Activated T-helper 1 cell treated with anti-CD3 and anti-CD28 coated beads, Interleukin-12 subunit alpha, Interleukin-12 subunit beta, Interleukin-2, Interleukin-4 antibody, amounts not matched to agents 30 ng/mL and 10 ng/mL and 1 ng/mL, durations not matched to agents 14 hours and 24 hours and 36 hours (primary cell): ENCODE measurements at regions not wholly inside any gene's neighbourhood (a gene's known extent, or its start where the extent isn't known, plus 50 kb on each side); places are given as distances from the start of the nearest gene placed in this dataset.

Source experiments
- DNase-seq: peaks from one replicate; pipeline ENCODE4 v3.0.0; 2021; ENCODE audit warnings: low spot score
- H3K27ac Mint-ChIP-seq: one replicate; pipeline ENCODE4 v1.8.0; 2021; ENCODE audit warnings: mild to moderate bottlenecking, mixed read lengths
- H3K27me3 Mint-ChIP-seq: one replicate; pipeline ENCODE4 v1.8.0; 2022; ENCODE audit warnings: mild to moderate bottlenecking, moderate library complexity, mixed read lengths; ENCODE audit not compliant: insufficient read depth
- H3K36me3 Mint-ChIP-seq: one replicate; pipeline ENCODE4 v1.8.0; 2021; ENCODE audit warnings: low read depth, mixed read lengths
- H3K4me1 Mint-ChIP-seq: one replicate; pipeline ENCODE4 v1.8.0; 2021; ENCODE audit warnings: low read depth, mixed read lengths
- H3K4me3 Mint-ChIP-seq: one replicate; pipeline ENCODE4 v1.8.0; 2021; ENCODE audit warnings: mild to moderate bottlenecking, moderate library complexity, mixed read lengths
- H3K9me3 Mint-ChIP-seq: one replicate; pipeline ENCODE4 v1.8.0; 2021; ENCODE audit warnings: mixed read lengths
- intact Hi-C: fragments of 100-400 bp; cut with micrococcal nuclease; formaldehyde crosslinking; loops from one replicate; pipeline ENCODE4 v1.15.1; 2024

GRCh38 chr10:109166935-109167334 is 756.4 kb downstream of the XPNPEP1 start:
- no peaks in the 10 kb centered on the region for H3K36me3 Mint-ChIP-seq
- no peaks in the 10 kb centered on the region for H3K27me3 Mint-ChIP-seq
- intact Hi-C loops: no loop called here
- no peak overlapping the region for H3K27ac Mint-ChIP-seq
- DNase-seq: no peak
- H3K9me3 Mint-ChIP-seq: peaks cover 3% of the 10 kb centered on the region
- no peaks in the 10 kb centered on the region for H3K4me1 Mint-ChIP-seq
- no peak overlapping the region for H3K4me3 Mint-ChIP-seq

- no peak overlapping the region for H3K4me3 Mint-ChIP-seq
- no peaks in the 10 kb centered on the region for H3K36me3 Mint-ChIP-seq
- H3K4me1 Mint-ChIP-seq: no peaks in the 10 kb centered on the region
- no peaks in the 10 kb centered on the region for H3K27me3 Mint-ChIP-seq
- DNase-seq: no peak
- no peak overlapping the region for H3K27ac Mint-ChIP-seq
- peaks cover 3% of the 10 kb centered on the region for H3K9me3 Mint-ChIP-seq
- intact Hi-C loops: no loop called here
Measured at GRCh38 chr10:109159351-109159750, 764.0 kb downstream of the XPNPEP1 start.

- Mint-ChIP-seq H3K9me3 (peaks cover 3% of the 10 kb centered on the region), H3K4me3 (no peak overlapping the region), H3K27ac (no peak overlapping the region), H3K4me1 (no peaks in the 10 kb centered on the region), H3K27me3 (no peaks in the 10 kb centered on the region), H3K36me3 (no peaks in the 10 kb centered on the region)
- intact Hi-C loops: no loop called here
- no peak for DNase-seq
Measured at GRCh38 chr10:109156396-109156795, 766.9 kb downstream of the XPNPEP1 start.

GRCh38 chr10:109149666-109150350 is 773.5 kb downstream of the XPNPEP1 start:
- H3K27ac Mint-ChIP-seq: no peak overlapping the region
- H3K4me1 Mint-ChIP-seq: no peaks in the 10 kb centered on the region
- no peak overlapping the region for H3K4me3 Mint-ChIP-seq
- H3K36me3 Mint-ChIP-seq: no peaks in the 10 kb centered on the region
- H3K27me3 Mint-ChIP-seq: no peaks in the 10 kb centered on the region
- no peak for DNase-seq
- intact Hi-C loops: no loop called here
- H3K9me3 Mint-ChIP-seq: peaks cover 11% of the 10 kb centered on the region

- Mint-ChIP-seq H3K36me3 (no peaks in the 10 kb centered on the region), H3K4me1 (no peaks in the 10 kb centered on the region), H3K4me3 (no peak overlapping the region), H3K9me3 (peaks cover 10% of the 10 kb centered on the region), H3K27ac (no peak overlapping the region), H3K27me3 (no peaks in the 10 kb centered on the region)
- intact Hi-C loops: no loop called here
- DNase-seq: no peak
Measured at GRCh38 chr10:109127363-109127762, 795.9 kb downstream of the XPNPEP1 start.

GRCh38 chr10:109126541-109126940 is 796.8 kb downstream of the XPNPEP1 start:
- no peaks in the 10 kb centered on the region for H3K4me1 Mint-ChIP-seq
- peaks cover 10% of the 10 kb centered on the region for H3K9me3 Mint-ChIP-seq
- no peaks in the 10 kb centered on the region for H3K27me3 Mint-ChIP-seq
- no peak overlapping the region for H3K4me3 Mint-ChIP-seq
- no peaks in the 10 kb centered on the region for H3K36me3 Mint-ChIP-seq
- intact Hi-C loops: no loop called here
- no peak for DNase-seq
- no peak overlapping the region for H3K27ac Mint-ChIP-seq

- no peak for DNase-seq
- Mint-ChIP-seq H3K9me3 (peaks cover 10% of the 10 kb centered on the region), H3K27me3 (no peaks in the 10 kb centered on the region), H3K4me1 (no peaks in the 10 kb centered on the region), H3K4me3 (no peak overlapping the region), H3K36me3 (no peaks in the 10 kb centered on the region), H3K27ac (no peak overlapping the region)
- intact Hi-C loops: no loop called here
Measured at GRCh38 chr10:109126016-109126415, 797.3 kb downstream of the XPNPEP1 start.

GRCh38 chr10:109115179-109115578 is 808.1 kb downstream of the XPNPEP1 start:
- no peaks in the 10 kb centered on the region for H3K27me3 Mint-ChIP-seq
- intact Hi-C loops: no loop called here
- peaks cover 13% of the 10 kb centered on the region for H3K9me3 Mint-ChIP-seq
- no peak overlapping the region for H3K27ac Mint-ChIP-seq
- no peak for DNase-seq
- H3K4me1 Mint-ChIP-seq: no peaks in the 10 kb centered on the region
- no peaks in the 10 kb centered on the region for H3K36me3 Mint-ChIP-seq
- H3K4me3 Mint-ChIP-seq: no peak overlapping the region

- intact Hi-C loops: no loop called here
- DNase-seq: no peak
- Mint-ChIP-seq H3K4me1 (no peaks in the 10 kb centered on the region), H3K9me3 (peaks cover 13% of the 10 kb centered on the region), H3K36me3 (no peaks in the 10 kb centered on the region), H3K27ac (no peak overlapping the region), H3K27me3 (no peaks in the 10 kb centered on the region), H3K4me3 (no peak overlapping the region)
Measured at GRCh38 chr10:109114579-109114978, 808.7 kb downstream of the XPNPEP1 start.

GRCh38 chr10:109106604-109107003 is 816.7 kb downstream of the XPNPEP1 start:
- no peak for DNase-seq
- Mint-ChIP-seq H3K9me3 (no peaks in the 10 kb centered on the region), H3K36me3 (no peaks in the 10 kb centered on the region), H3K4me1 (no peaks in the 10 kb centered on the region), H3K27ac (no peak overlapping the region), H3K27me3 (no peaks in the 10 kb centered on the region), H3K4me3 (no peak overlapping the region)
- intact Hi-C loops: no loop called here

GRCh38 chr10:109105725-109106124 is 817.6 kb downstream of the XPNPEP1 start:
- Mint-ChIP-seq H3K4me1 (no peaks in the 10 kb centered on the region), H3K27me3 (no peaks in the 10 kb centered on the region), H3K4me3 (no peak overlapping the region), H3K36me3 (no peaks in the 10 kb centered on the region), H3K27ac (no peak overlapping the region), H3K9me3 (no peaks in the 10 kb centered on the region)
- no peak for DNase-seq
- intact Hi-C loops: no loop called here

GRCh38 chr10:109104806-109105205 is 818.5 kb downstream of the XPNPEP1 start:
- Mint-ChIP-seq H3K27ac (no peak overlapping the region), H3K9me3 (no peaks in the 10 kb centered on the region), H3K4me1 (no peaks in the 10 kb centered on the region), H3K4me3 (no peak overlapping the region), H3K27me3 (no peaks in the 10 kb centered on the region), H3K36me3 (no peaks in the 10 kb centered on the region)
- DNase-seq: no peak
- intact Hi-C loops: no loop called here

GRCh38 chr10:109103278-109103677 is 820.0 kb downstream of the XPNPEP1 start:
- H3K9me3 Mint-ChIP-seq: peaks cover under 1% of the 10 kb centered on the region
- H3K27ac Mint-ChIP-seq: no peak overlapping the region
- no peaks in the 10 kb centered on the region for H3K36me3 Mint-ChIP-seq
- H3K4me1 Mint-ChIP-seq: no peaks in the 10 kb centered on the region
- no peak overlapping the region for H3K4me3 Mint-ChIP-seq
- H3K27me3 Mint-ChIP-seq: no peaks in the 10 kb centered on the region
- intact Hi-C loops: no loop called here
- no peak for DNase-seq

- Mint-ChIP-seq H3K36me3 (no peaks in the 10 kb centered on the region), H3K27me3 (no peaks in the 10 kb centered on the region), H3K4me3 (no peak overlapping the region), H3K9me3 (peaks cover 4% of the 10 kb centered on the region), H3K4me1 (no peaks in the 10 kb centered on the region), H3K27ac (no peak overlapping the region)
- intact Hi-C loops: no loop called here
- no peak for DNase-seq
Measured at GRCh38 chr10:109089779-109090178, 833.5 kb downstream of the XPNPEP1 start.
